OCI-LY1 (cell line): ENCODE measurements at regions not wholly inside any gene's neighbourhood (a gene's known extent, or its start where the extent isn't known, plus 50 kb on each side); places are given as distances from the start of the nearest gene placed in this dataset.

Experiments used
- H2AFZ ChIP-seq: fragments of 200-600 bp; sonication (generic), shearing (Covaris generic); 2 replicates; pipeline ENCODE4 v1.6.0; 2014; ENCODE audit warnings: antibody characterized with exemption, mild to moderate bottlenecking, low read length
- H3F3A ChIP-seq: fragments of 200-600 bp; sonication (generic), shearing (Covaris generic); 2 replicates; pipeline ENCODE4 v1.6.0; 2014; ENCODE audit warnings: mild to moderate bottlenecking, antibody characterized with exemption, low read length, moderate library complexity; ENCODE audit not compliant: insufficient read depth
- H3K27ac ChIP-seq: fragments of 200-600 bp; sonication (generic); 2 replicates; pipeline ENCODE4 v1.5.1; 2014; ENCODE audit warnings: low read length, mixed run types, mild to moderate bottlenecking, low read depth; ENCODE audit not compliant: poor library complexity, severe bottlenecking
- H3K27me3 ChIP-seq: fragments of 200-600 bp; sonication (generic); 2 replicates; pipeline ENCODE4 v1.6.0; 2014; ENCODE audit warnings: antibody characterized with exemption, mild to moderate bottlenecking, low read length, moderate library complexity; ENCODE audit not compliant: insufficient read depth
- H3K36me3 ChIP-seq: fragments of 200-600 bp; sonication (generic); 2 replicates; pipeline ENCODE4 v1.6.1; 2014; ENCODE audit warnings: mild to moderate bottlenecking, antibody characterized with exemption, low read length, moderate library complexity, mixed read lengths; ENCODE audit not compliant: insufficient read depth
- H3K4me1 ChIP-seq: fragments of 200-600 bp; sonication (generic); 2 replicates; pipeline ENCODE4 v1.5.1; 2014; ENCODE audit warnings: mild to moderate bottlenecking, low read length, moderate library complexity; ENCODE audit not compliant: insufficient read depth, severe bottlenecking
- H3K4me2 ChIP-seq: fragments of 200-600 bp; sonication (generic), shearing (Covaris generic); 2 replicates; pipeline ENCODE4 v1.6.1; 2014; ENCODE audit warnings: low read length
- H3K4me3 ChIP-seq: fragments of 200-600 bp; sonication (generic); 2 replicates; pipeline ENCODE4 v1.5.1; 2014; ENCODE audit warnings: low read length, low read depth, mild to moderate bottlenecking, mixed read lengths; ENCODE audit not compliant: poor library complexity, severe bottlenecking
- H3K79me2 ChIP-seq: fragments of 200-600 bp; shearing (Covaris generic); 2 replicates; pipeline ENCODE4 v1.6.1; 2016; ENCODE audit warnings: mixed run types, low read length, mixed read lengths; ENCODE audit not compliant: insufficient read depth
- H3K9ac ChIP-seq: fragments of 200-600 bp; sonication (generic), shearing (Covaris generic); 2 replicates; pipeline ENCODE4 v1.6.1; 2014; ENCODE audit warnings: mild to moderate bottlenecking, low read length, mixed read lengths
- H3K9me2 ChIP-seq: fragments of 200-600 bp; sonication (generic), shearing (Covaris generic); 2 replicates; pipeline ENCODE4 v1.6.1; 2014; ENCODE audit warnings: low read depth, mild to moderate bottlenecking, low read length, mixed read lengths
- H3K9me3 ChIP-seq: fragments of 200-600 bp; shearing (Covaris generic); 2 replicates; pipeline ENCODE4 v1.6.1; 2014; ENCODE audit warnings: low read length, mixed read lengths
- H4K20me1 ChIP-seq: fragments of 200-600 bp; sonication (generic), shearing (Covaris generic); 2 replicates; pipeline ENCODE4 v1.6.0; 2016; ENCODE audit warnings: mild to moderate bottlenecking, low read length; ENCODE audit not compliant: insufficient read depth
- EZH2 ChIP-seq: fragments of 200-600 bp; sonication (generic), shearing (Covaris generic); IDR thresholded peaks from 2 replicates; pipeline ENCODE4 v1.8.0; 2017; ENCODE audit warnings: borderline replicate concordance, mixed run types, mild to moderate bottlenecking, antibody characterized with exemption, low read length, moderate library complexity, mixed read lengths
- TF ChIP-seq, protein P1 (sequence below): fragments of 200-600 bp; sonication (generic), shearing (Covaris generic); IDR thresholded peaks from 2 replicates; pipeline ENCODE4 v1.5.1; 2017; ENCODE audit warnings: mild to moderate bottlenecking, antibody characterized with exemption, low read length, moderate library complexity, mixed read lengths

DNA sequence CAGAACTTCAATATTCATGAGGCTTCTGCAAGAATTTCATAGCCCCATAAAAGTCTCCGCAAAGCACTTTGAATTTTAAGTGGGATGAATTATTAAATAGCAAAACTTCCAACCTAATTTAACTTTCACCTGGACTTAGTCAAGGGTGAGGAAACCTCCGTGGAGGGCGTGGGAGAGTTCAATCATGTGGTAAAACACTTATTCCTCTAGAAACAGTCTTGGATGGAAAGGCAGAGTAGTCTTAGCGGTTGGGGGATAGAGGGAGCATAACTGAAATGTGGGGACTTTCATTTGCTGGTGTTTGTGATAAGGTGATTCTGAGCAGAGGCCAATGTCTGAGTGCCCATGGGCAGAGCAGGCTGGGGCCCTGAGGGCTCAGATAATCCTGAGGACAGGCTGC lies 241.9 kb downstream of the IRX1 start:
- H3K4me1 ChIP-seq, result no peaks in the 10 kb centered on the region
- H3K79me2 ChIP-seq, result no peaks in the 10 kb centered on the region
- H3F3A ChIP-seq, result no peaks in the 10 kb centered on the region
- H4K20me1 ChIP-seq, result no peaks in the 10 kb centered on the region
- no peak overlapping the region for H3K4me3 ChIP-seq
- H3K36me3 ChIP-seq, result no peaks in the 10 kb centered on the region
- no peak overlapping the region for H2AFZ ChIP-seq
- no peaks in the 10 kb centered on the region for H3K9me3 ChIP-seq
- no peaks in the 10 kb centered on the region for H3K9me2 ChIP-seq
- H3K27me3 ChIP-seq, result no peaks in the 10 kb centered on the region
- H3K27ac ChIP-seq, result no peak overlapping the region
- H3K9ac ChIP-seq, result no peak overlapping the region
- TF ChIP-seq, protein P1, sequence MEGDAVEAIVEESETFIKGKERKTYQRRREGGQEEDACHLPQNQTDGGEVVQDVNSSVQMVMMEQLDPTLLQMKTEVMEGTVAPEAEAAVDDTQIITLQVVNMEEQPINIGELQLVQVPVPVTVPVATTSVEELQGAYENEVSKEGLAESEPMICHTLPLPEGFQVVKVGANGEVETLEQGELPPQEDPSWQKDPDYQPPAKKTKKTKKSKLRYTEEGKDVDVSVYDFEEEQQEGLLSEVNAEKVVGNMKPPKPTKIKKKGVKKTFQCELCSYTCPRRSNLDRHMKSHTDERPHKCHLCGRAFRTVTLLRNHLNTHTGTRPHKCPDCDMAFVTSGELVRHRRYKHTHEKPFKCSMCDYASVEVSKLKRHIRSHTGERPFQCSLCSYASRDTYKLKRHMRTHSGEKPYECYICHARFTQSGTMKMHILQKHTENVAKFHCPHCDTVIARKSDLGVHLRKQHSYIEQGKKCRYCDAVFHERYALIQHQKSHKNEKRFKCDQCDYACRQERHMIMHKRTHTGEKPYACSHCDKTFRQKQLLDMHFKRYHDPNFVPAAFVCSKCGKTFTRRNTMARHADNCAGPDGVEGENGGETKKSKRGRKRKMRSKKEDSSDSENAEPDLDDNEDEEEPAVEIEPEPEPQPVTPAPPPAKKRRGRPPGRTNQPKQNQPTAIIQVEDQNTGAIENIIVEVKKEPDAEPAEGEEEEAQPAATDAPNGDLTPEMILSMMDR, result no peak
- TF ChIP-seq EZH2, result no peak
- no peak overlapping the region for H3K4me2 ChIP-seq

DNA sequence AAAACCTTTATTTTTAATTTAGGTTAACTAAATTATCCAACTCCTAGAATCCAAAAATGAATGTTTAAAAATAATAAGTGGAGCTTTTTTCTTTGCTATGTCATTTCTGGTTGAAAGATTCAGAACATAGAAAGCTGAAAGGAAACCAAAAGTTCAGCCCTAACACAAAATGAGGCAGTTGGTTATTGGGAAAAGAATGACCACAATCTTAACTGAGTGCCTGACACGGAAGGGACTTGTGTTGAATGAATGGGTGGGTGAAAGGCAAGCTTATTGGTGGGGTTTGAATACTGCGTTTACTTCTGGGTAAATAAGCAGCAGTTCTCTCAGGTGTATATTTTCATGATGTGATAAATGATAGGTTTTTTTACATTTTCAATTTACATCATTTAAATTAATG lies 243.5 kb downstream of the IRX1 start:
- H3F3A ChIP-seq, result no peaks in the 10 kb centered on the region
- H3K27me3 ChIP-seq, result no peaks in the 10 kb centered on the region
- no peak overlapping the region for H3K27ac ChIP-seq
- no peak overlapping the region for H2AFZ ChIP-seq
- no peaks in the 10 kb centered on the region for H3K9me3 ChIP-seq
- TF ChIP-seq, protein P1, result no peak
- no peak for TF ChIP-seq EZH2
- no peaks in the 10 kb centered on the region for H3K4me1 ChIP-seq
- H3K4me2 ChIP-seq, result no peak overlapping the region
- H3K79me2 ChIP-seq, result no peaks in the 10 kb centered on the region
- H3K9me2 ChIP-seq, result no peaks in the 10 kb centered on the region
- no peaks in the 10 kb centered on the region for H3K36me3 ChIP-seq
- H4K20me1 ChIP-seq, result no peaks in the 10 kb centered on the region
- no peak overlapping the region for H3K4me3 ChIP-seq
- H3K9ac ChIP-seq, result no peak overlapping the region

DNA sequence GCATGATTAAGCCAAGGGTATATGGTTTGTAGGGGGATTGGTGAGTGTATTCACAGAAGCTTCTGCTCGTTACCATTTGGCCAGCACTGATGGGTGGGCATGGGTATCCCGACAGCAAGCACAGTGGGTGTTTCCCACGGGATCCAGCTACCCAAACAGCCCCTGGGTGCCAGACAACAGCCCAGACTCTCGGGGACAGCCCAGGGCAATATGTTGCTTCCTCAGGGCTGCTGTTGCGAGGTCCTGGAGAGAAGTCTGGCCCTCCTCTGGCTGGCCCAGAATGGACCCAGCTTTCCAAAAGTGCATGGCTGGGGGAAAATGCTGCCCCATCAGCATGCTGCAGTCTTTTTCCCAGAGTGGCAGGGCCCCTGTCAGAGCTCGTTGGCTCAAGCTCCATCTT lies 247.0 kb downstream of the IRX1 start:
- Histone ChIP-seq H3K27ac (no peak overlapping the region), H3F3A (no peaks in the 10 kb centered on the region), H3K79me2 (no peaks in the 10 kb centered on the region), H3K4me2 (no peak overlapping the region), H3K4me1 (no peaks in the 10 kb centered on the region), H3K4me3 (no peak overlapping the region), H4K20me1 (no peaks in the 10 kb centered on the region), H3K27me3 (peaks cover 3% of the 10 kb centered on the region), H3K9me2 (no peaks in the 10 kb centered on the region), H2AFZ (no peak overlapping the region), H3K9ac (no peak overlapping the region), H3K36me3 (no peaks in the 10 kb centered on the region), H3K9me3 (no peaks in the 10 kb centered on the region)
- no peak for TF ChIP-seq EZH2
- TF ChIP-seq, protein P1, result no peak
